HEK293 (cell line): ENCODE measurements at regions not wholly inside any gene's neighbourhood (a gene's known extent, or its start where the extent isn't known, plus 50 kb on each side); places are given as distances from the start of the nearest gene placed in this dataset.

ENCODE experiments used
- HIC1 ChIP-seq: fragments of 450-650 bp; formaldehyde crosslinking; IDR thresholded peaks from 2 replicates; pipeline ENCODE4 v1.5.1; 2016; ENCODE audit warnings: missing biosample characterization, missing genetic modification characterization
- IKZF3 ChIP-seq: fragments of 450-650 bp; IDR thresholded peaks from 2 replicates; pipeline ENCODE4 v1.5.0; 2018; ENCODE audit warnings: missing biosample characterization, mild to moderate bottlenecking, missing genetic modification characterization, moderate library complexity
- KLF1 ChIP-seq: fragments of 450-650 bp; formaldehyde crosslinking; IDR thresholded peaks from 2 replicates; pipeline ENCODE4 v1.5.1; 2016; ENCODE audit warnings: missing biosample characterization, missing genetic modification characterization
- KLF16 ChIP-seq: fragments of 450-650 bp; formaldehyde crosslinking; IDR thresholded peaks from 2 replicates; pipeline ENCODE4 v1.5.1; 2017; ENCODE audit warnings: missing biosample characterization, missing genetic modification characterization
- KLF17 ChIP-seq: fragments of 450-650 bp; formaldehyde crosslinking; IDR thresholded peaks from 2 replicates; pipeline ENCODE4 v1.5.1; 2016; ENCODE audit warnings: missing biosample characterization, missing genetic modification characterization
- KLF9 ChIP-seq: fragments of 450-650 bp; formaldehyde crosslinking; IDR thresholded peaks from 2 replicates; pipeline ENCODE4 v1.5.1; 2016; ENCODE audit warnings: missing biosample characterization, missing genetic modification characterization, low read depth
- MZF1 ChIP-seq: fragments of 450-650 bp; formaldehyde crosslinking; IDR thresholded peaks from 2 replicates; pipeline ENCODE4 v1.5.1; 2017; ENCODE audit warnings: missing biosample characterization, missing genetic modification characterization, borderline replicate concordance
- OSR2 ChIP-seq: fragments of 450-650 bp; formaldehyde crosslinking; IDR thresholded peaks from 2 replicates; pipeline ENCODE4 v1.5.1; 2016; ENCODE audit warnings: missing biosample characterization, missing genetic modification characterization
- PBX3 ChIP-seq: sonication (generic); formaldehyde crosslinking; IDR thresholded peaks from 2 replicates; pipeline ENCODE4 v1.8.1; 2022; ENCODE audit warnings: mild to moderate bottlenecking, moderate library complexity, missing genetic modification reagents
- SP7 ChIP-seq: fragments of 450-650 bp; formaldehyde crosslinking; IDR thresholded peaks from 2 replicates; pipeline ENCODE4 v1.5.1; 2016; ENCODE audit warnings: missing biosample characterization, missing genetic modification characterization
- TCF7L2 ChIP-seq: IDR thresholded peaks from 2 replicates; pipeline ENCODE4 v1.6.1; 2011; ENCODE audit warnings: low read depth, mild to moderate bottlenecking, inconsistent platforms, low read length, moderate library complexity, borderline replicate concordance
- TRIM28 ChIP-seq: IDR thresholded peaks from 2 replicates; pipeline ENCODE4 v1.6.1; 2011; ENCODE audit warnings: low read length, control low read depth, borderline replicate concordance
- ZFP41 ChIP-seq: fragments of 450-650 bp; formaldehyde crosslinking; IDR thresholded peaks from 2 replicates; pipeline ENCODE4 v1.5.1; 2016; ENCODE audit warnings: missing biosample characterization, missing genetic modification characterization, borderline replicate concordance
- ZIC2 ChIP-seq: fragments of 450-650 bp; formaldehyde crosslinking; IDR thresholded peaks from 2 replicates; pipeline ENCODE4 v1.5.1; 2016; ENCODE audit warnings: missing biosample characterization, missing genetic modification characterization
- ZNF132 ChIP-seq: fragments of 450-650 bp; formaldehyde crosslinking; IDR thresholded peaks from 2 replicates; pipeline ENCODE4 v1.5.1; 2017; ENCODE audit warnings: missing biosample characterization, missing genetic modification characterization, borderline replicate concordance
- ZNF138 ChIP-seq: fragments of 450-650 bp; formaldehyde crosslinking; IDR thresholded peaks from 2 replicates; pipeline ENCODE4 v1.5.1; 2016; ENCODE audit warnings: missing biosample characterization, missing genetic modification characterization, borderline replicate concordance
- ZNF174 ChIP-seq: fragments of 450-650 bp; formaldehyde crosslinking; IDR thresholded peaks from 2 replicates; pipeline ENCODE4 v1.5.0; 2017; ENCODE audit warnings: missing biosample characterization, mild to moderate bottlenecking, missing genetic modification characterization
- ZNF202 ChIP-seq: fragments of 450-650 bp; formaldehyde crosslinking; IDR thresholded peaks from 2 replicates; pipeline ENCODE4 v1.5.1; 2016; ENCODE audit warnings: missing biosample characterization, missing genetic modification characterization, borderline replicate concordance
- ZNF280C ChIP-seq: fragments of 450-650 bp; formaldehyde crosslinking; IDR thresholded peaks from 2 replicates; pipeline ENCODE4 v1.5.1; 2016; ENCODE audit warnings: missing biosample characterization, missing genetic modification characterization
- ZNF426 ChIP-seq: fragments of 450-650 bp; formaldehyde crosslinking; IDR thresholded peaks from 2 replicates; pipeline ENCODE4 v1.5.1; 2017; ENCODE audit warnings: missing biosample characterization, missing genetic modification characterization, mild to moderate bottlenecking, inconsistent platforms, moderate library complexity
- ZNF518A ChIP-seq: fragments of 450-650 bp; formaldehyde crosslinking; conservative IDR thresholded peaks from 2 replicates; pipeline ENCODE4 v1.5.1; 2016; ENCODE audit warnings: low read depth, missing biosample characterization, missing genetic modification characterization
- ZNF521 ChIP-seq: fragments of 450-650 bp; formaldehyde crosslinking; IDR thresholded peaks from 2 replicates; pipeline ENCODE4 v1.5.1; 2017; ENCODE audit warnings: missing biosample characterization, mild to moderate bottlenecking, missing genetic modification characterization
- ZNF548 ChIP-seq: fragments of 450-650 bp; formaldehyde crosslinking; IDR thresholded peaks from 2 replicates; pipeline ENCODE4 v1.5.1; 2016; ENCODE audit warnings: missing biosample characterization, missing genetic modification characterization
- ZNF580 ChIP-seq: fragments of 450-650 bp; formaldehyde crosslinking; IDR thresholded peaks from 2 replicates; pipeline ENCODE4 v1.5.1; 2016; ENCODE audit warnings: missing biosample characterization, missing genetic modification characterization
- ZNF645 ChIP-seq: fragments of 450-650 bp; formaldehyde crosslinking; IDR thresholded peaks from 2 replicates; pipeline ENCODE4; 2016; ENCODE audit warnings: missing biosample characterization, missing genetic modification characterization
- ZNF843 ChIP-seq: fragments of 450-650 bp; formaldehyde crosslinking; IDR thresholded peaks from 2 replicates; pipeline ENCODE4 v1.5.1; 2016; ENCODE audit warnings: missing biosample characterization, missing genetic modification characterization

- no peak for TF ChIP-seq ZNF518A (tag by site-specific recombination)
- TF ChIP-seq IKZF3, result peak; percentile 68; the same call in 1 of the 2 replicates
- TF ChIP-seq ZNF202 (tag by site-specific recombination), result no peak
- TF ChIP-seq ZNF645, result no peak
- TF ChIP-seq MZF1 (tag by site-specific recombination), result peak; percentile 64; the same call in 1 of the 2 replicates
- no peak for TF ChIP-seq ZNF138 (tag by site-specific recombination)
- TF ChIP-seq KLF9, result no peak
- TF ChIP-seq ZNF548 (tag by site-specific recombination), result no peak
- peak; percentile 89 for TF ChIP-seq ZIC2 (tag by site-specific recombination)
- no peak for TF ChIP-seq ZNF174 (tag by site-specific recombination)
- no peak for TF ChIP-seq PBX3 (CRISPR knock-in tag)
- TF ChIP-seq ZNF521, result no peak
- peak; percentile 55 for TF ChIP-seq KLF1
- peak; percentile 93 for TF ChIP-seq SP7 (tag by site-specific recombination)
- TF ChIP-seq KLF16 (tag by site-specific recombination), result peak; percentile 50; the same call in 1 of the 2 replicates
- no peak for TF ChIP-seq ZNF132 (tag by site-specific recombination)
- peak; percentile 93 for TF ChIP-seq ZNF843 (tag by site-specific recombination)
- no peak for TF ChIP-seq HIC1 (tag by site-specific recombination)
- TF ChIP-seq ZNF580 (tag by site-specific recombination), result peak; percentile 92
- TF ChIP-seq ZFP41, result no peak
- TF ChIP-seq TRIM28, result peak; percentile 63
- no peak for TF ChIP-seq ZNF426 (tag by site-specific recombination)
- peak; percentile 79 for TF ChIP-seq TCF7L2
- peak; percentile 83 for TF ChIP-seq KLF17 (tag by site-specific recombination)
- TF ChIP-seq ZNF280C, result no peak
- TF ChIP-seq OSR2 (tag by site-specific recombination), result peak; percentile 99
Measured at GRCh38 chr9:111099199-111100008, 61.1 kb upstream of the LPAR1 start (continued).
